GM23248 (cell line): ENCODE measurements at regions not wholly inside any gene's neighbourhood (a gene's known extent, or its start where the extent isn't known, plus 50 kb on each side); places are given as distances from the start of the nearest gene placed in this dataset.

Experiments
- EZH2 ChIP-seq: fragments of 200-600 bp; sonication (generic); IDR thresholded peaks from 2 replicates; pipeline ENCODE4 v1.6.1; 2018; ENCODE audit warnings: antibody characterized with exemption, mild to moderate bottlenecking; ENCODE audit not compliant: insufficient read depth, poor library complexity, severe bottlenecking
- EZH2phosphoT487 ChIP-seq: fragments of 200-600 bp; sonication (generic); IDR thresholded peaks from 2 replicates; pipeline ENCODE4 v1.6.1; 2018; ENCODE audit warnings: antibody characterized with exemption, moderate library complexity, mild to moderate bottlenecking, low read depth; ENCODE audit not compliant: insufficient read depth

- TF ChIP-seq EZH2 (no peak), EZH2phosphoT487 (no peak)
Observed at GRCh38 chr21:41641821-41642701, 124.8 kb downstream of the RIPK4 start.
